Aorta (tissue), 5 donors: ENCODE measurements at regions not wholly inside any gene's neighbourhood (a gene's known extent, or its start where the extent isn't known, plus 50 kb on each side); places are given as distances from the start of the nearest gene placed in this dataset.

ENCODE experiments used
- ATAC-seq: fragments of 200-7000 bp; cut with Tn5 transposase; one replicate; pipeline ENCODE4 v1.9.1; 2022; ENCODE audit warnings: moderate library complexity; ENCODE audit not compliant: low FRiP score
- DNase-seq, 2 donors: peaks; one replicate each; pipeline ENCODE4 v3.0.0-alpha.2; 2020
- H3K27ac ChIP-seq, 2 donors: one replicate each; pipeline ENCODE4 v1.5.1; 2013; ENCODE audit warnings: low read length in 2 of 2, mild to moderate bottlenecking in 2 of 2, moderate library complexity in 2 of 2, control low read depth in 1 of 2, inconsistent platforms in 1 of 2, low read depth in 1 of 2
- H3K27me3 ChIP-seq, 2 donors: one replicate each; pipeline ENCODE4 v1.6.1; 2013; ENCODE audit warnings: control low read depth in 1 of 2, low read length in 1 of 2, mild to moderate bottlenecking in 1 of 2, moderate library complexity in 1 of 2; ENCODE audit not compliant: insufficient read depth in 2 of 2, control insufficient read depth in 1 of 2
- H3K36me3 ChIP-seq, 2 donors: one replicate each; pipeline ENCODE4 v1.6.1; 2013; ENCODE audit warnings: control low read depth in 1 of 2, low read length in 1 of 2, mild to moderate bottlenecking in 1 of 2; ENCODE audit not compliant: insufficient read depth in 2 of 2, control insufficient read depth in 1 of 2
- H3K4me1 ChIP-seq, 2 donors: one replicate each; pipeline ENCODE4 v1.6.1; 2013; ENCODE audit warnings: low read length in 2 of 2, control low read depth in 1 of 2, mild to moderate bottlenecking in 1 of 2, moderate library complexity in 1 of 2; ENCODE audit not compliant: insufficient read depth in 2 of 2, control insufficient read depth in 1 of 2
- H3K4me3 ChIP-seq, 2 donors: one replicate each; pipeline ENCODE4 v1.5.1; 2013; ENCODE audit warnings: low read length in 2 of 2, control low read depth in 1 of 2, mild to moderate bottlenecking in 1 of 2
- H3K9me3 ChIP-seq: one replicate; pipeline ENCODE4 v1.6.1; 2013; ENCODE audit warnings: mild to moderate bottlenecking, low read length; ENCODE audit not compliant: control insufficient read depth
- whole genome bisulfite sequencing, 2 donors: extraction: QIAGEN DNeasy Blood & Tissue Kit; methylation state at CpG; one replicate each; pipeline ENCODE4 v1.1.7; 2013; 5-methylcytosine and 5-hydroxymethylcytosine counted together
- intact Hi-C, 2 donors: fragments of 100-400 bp; cut with DNase I; formaldehyde crosslinking; loops; one replicate each; pipeline versions ENCODE4 v1.14.2 to v1.15.0; 2022
- donor health status: healthy with polysubstance abuse.
- donor health status: Bipolar disorder and iron deficiency.
- donor health status: DM: no; HTN: no; CAD: no.
- donor health status: DM: no; HTN: no; CAD: no.
- donor health status: DM: yes; HTN: yes; CAD: no.

GRCh38 chr16:9436175-9436574, 344.7 kb downstream of the HAPSTR1 start:
- no peaks in the 10 kb centered on the region for H3K27me3 ChIP-seq
- 87% methylated on average over 6 of the region's 6 CpGs for WGBS, 2 donors
- intact Hi-C loops, result no loop called here

DNA sequence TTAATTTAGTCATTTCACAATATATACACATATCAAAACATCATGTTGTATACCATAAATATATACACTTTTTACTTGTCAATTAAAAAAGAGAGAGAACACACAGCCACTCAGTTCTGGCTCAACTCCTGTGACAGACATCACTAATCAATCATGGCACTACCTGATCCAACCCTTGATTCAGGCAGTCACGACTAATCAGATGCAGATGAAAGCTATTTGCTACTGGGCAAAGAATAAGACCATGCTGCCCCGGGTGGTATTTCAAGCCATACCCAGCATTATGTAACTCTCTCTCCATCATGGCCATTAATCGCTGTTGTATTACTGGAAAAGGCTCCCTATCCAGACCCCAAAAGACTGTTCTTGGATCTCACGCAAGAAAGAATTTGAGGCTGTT, 345.7 kb downstream of the HAPSTR1 start:
- Histone ChIP-seq H3K4me1 (no peaks in the 10 kb centered on the region), H3K36me3 (no peaks in the 10 kb centered on the region), H3K27me3 (no peaks in the 10 kb centered on the region), H3K9me3 (peaks cover 3% of the 10 kb centered on the region), H3K27ac (no peak overlapping the region), H3K4me3 (no peak overlapping the region)
- WGBS, 2 donors, result 78 to 83% methylated on average over 4 of the region's 4 CpGs
- no peak for ATAC-seq
- intact Hi-C loops, result no loop called here
- no peak for DNase-seq

More at GRCh38 chr16:9436175-9436574, 344.7 kb downstream of the HAPSTR1 start:
- no peaks in the 10 kb centered on the region for H3K4me1 ChIP-seq
- peaks cover 3% of the 10 kb centered on the region for H3K9me3 ChIP-seq
- no peak overlapping the region for H3K27ac ChIP-seq
- no peak overlapping the region for H3K4me3 ChIP-seq
- DNase-seq, result no peak
- H3K36me3 ChIP-seq, result no peaks in the 10 kb centered on the region
- no peak for ATAC-seq

- Histone ChIP-seq H3K36me3 (no peaks in the 10 kb centered on the region), H3K27ac (no peak overlapping the region), H3K9me3 (peaks cover 3% of the 10 kb centered on the region), H3K4me1 (no peaks in the 10 kb centered on the region), H3K4me3 (no peak overlapping the region), H3K27me3 (no peaks in the 10 kb centered on the region)
- WGBS, 2 donors, result 79 to 100% methylated on average over 1 of the region's 1 CpG
- intact Hi-C loops, result no loop called here
- no peak for DNase-seq
- no peak for ATAC-seq
Observed at GRCh38 chr16:9438991-9439390, 347.5 kb downstream of the HAPSTR1 start.

DNA sequence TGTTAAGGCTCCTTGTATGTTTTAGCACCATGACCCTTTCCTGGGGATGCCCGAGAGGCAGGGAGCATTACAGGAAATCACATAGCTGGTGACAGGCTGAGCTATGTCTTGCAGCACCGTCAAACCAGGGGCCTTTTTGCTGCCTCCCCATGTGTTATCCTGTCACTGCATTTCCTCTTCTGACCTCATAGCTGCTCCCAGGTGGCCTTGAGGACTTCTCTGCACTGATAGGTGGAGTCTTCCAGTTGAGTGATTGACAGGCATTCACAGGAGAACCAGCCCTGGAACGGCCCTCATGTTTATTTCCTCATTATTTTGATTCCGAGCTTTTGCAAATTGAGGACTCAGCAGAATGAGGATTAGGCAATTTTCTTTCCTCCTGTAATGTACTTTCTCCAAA, 349.6 kb downstream of the HAPSTR1 start:
- no peak overlapping the region for H3K4me3 ChIP-seq
- peaks cover 3% of the 10 kb centered on the region for H3K9me3 ChIP-seq
- no peaks in the 10 kb centered on the region for H3K27me3 ChIP-seq
- H3K36me3 ChIP-seq, result no peaks in the 10 kb centered on the region
- DNase-seq (no peak), ATAC-seq (no peak)
- WGBS, 2 donors, result 11 to 20% methylated on average over 4 of the region's 4 CpGs
- intact Hi-C loops, result no loop called here
- H3K4me1 ChIP-seq, result no peaks in the 10 kb centered on the region
- H3K27ac ChIP-seq, result no peak overlapping the region

DNA sequence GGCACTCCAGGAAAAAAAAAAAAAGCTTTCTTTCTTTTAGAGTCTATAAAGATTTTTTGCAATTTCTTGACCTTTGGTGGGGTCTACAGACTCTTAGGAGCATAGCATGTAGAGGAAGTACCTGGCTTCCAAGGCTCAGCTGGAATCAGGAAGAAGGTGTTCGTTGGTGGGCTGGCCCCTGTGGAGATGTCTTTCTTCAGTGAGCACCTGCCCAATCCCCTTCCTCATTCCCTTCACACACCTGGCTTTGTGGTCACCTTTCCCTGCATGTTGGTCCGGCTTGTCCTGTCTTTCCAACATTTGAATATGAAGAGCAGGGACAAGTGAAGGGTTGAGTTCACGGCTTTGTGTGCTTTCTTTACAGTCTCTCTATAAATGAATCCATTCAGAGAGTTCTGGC, 352.4 kb downstream of the HAPSTR1 start:
- H3K4me3 ChIP-seq, result no peak overlapping the region
- DNase-seq, result no peak
- no peak overlapping the region for H3K27ac ChIP-seq
- no peaks in the 10 kb centered on the region for H3K27me3 ChIP-seq
- no peaks in the 10 kb centered on the region for H3K36me3 ChIP-seq
- no peak for ATAC-seq
- 44 to 60% methylated on average over 3 of the region's 3 CpGs for WGBS, 2 donors
- H3K9me3 ChIP-seq, result peaks cover 2% of the 10 kb centered on the region
- H3K4me1 ChIP-seq, result no peaks in the 10 kb centered on the region
- intact Hi-C loops, result no loop called here

DNA sequence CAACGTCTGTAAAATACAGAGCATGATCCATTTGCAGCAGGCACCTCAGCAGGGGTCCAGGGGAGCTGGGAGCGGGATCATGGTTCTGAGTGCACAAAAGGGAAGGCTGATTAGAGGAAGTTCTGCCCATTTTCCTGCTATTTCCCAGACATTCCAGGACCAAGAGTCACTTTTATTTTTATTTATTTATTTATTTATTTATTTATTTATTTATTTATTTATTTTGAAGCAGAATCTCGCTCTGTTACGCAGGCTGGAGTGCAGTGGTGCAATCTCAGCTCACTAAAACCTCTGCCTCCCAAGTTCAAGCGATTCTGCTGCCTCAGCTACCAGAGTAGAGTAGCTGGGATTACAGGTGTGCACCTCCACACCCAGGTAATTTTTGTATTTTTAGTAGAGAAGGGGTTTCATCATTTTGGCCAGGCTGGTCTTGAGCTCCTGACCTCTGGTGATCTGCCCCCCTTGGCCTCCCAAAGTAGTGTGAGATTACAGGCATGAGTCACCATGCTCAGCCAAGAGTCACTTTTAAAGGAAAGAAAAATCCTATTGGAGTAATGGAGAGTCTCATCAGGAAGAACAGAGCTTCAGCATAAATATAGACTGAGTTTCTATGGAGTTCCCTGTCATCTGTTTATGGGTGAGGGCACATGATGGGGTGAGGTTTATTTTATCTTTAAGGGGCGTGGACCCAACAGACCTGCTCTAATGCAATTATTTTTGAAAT, 355.2 kb downstream of the HAPSTR1 start:
- DNase-seq (no peak), ATAC-seq (no peak)
- no peaks in the 10 kb centered on the region for H3K36me3 ChIP-seq
- intact Hi-C loops, result no loop called here
- no peak overlapping the region for H3K27ac ChIP-seq
- no peak overlapping the region for H3K4me3 ChIP-seq
- WGBS, 2 donors, result 70 to 75% methylated on average over 6 of the region's 6 CpGs
- H3K27me3 ChIP-seq, result no peaks in the 10 kb centered on the region
- H3K9me3 ChIP-seq, result no peaks in the 10 kb centered on the region
- H3K4me1 ChIP-seq, result no peaks in the 10 kb centered on the region

DNA sequence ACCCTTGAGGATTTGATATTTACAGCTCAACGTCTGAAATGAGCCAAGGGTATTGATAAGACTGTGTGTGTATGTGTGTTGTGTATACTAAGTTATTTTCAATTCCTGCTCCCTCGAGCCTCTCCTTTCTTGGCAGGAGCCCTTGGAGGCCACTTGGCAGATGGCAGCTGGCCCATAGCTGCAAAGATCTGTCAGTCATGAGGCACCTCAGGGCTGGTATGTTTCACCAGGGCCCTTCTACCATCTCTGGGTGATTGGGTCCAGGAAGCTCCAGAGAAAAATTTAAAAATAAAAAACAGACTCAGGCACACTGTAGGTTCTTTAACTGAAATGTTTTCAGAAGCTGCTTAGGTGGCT, 355.7 kb downstream of the HAPSTR1 start:
- Histone ChIP-seq H3K9me3 (no peaks in the 10 kb centered on the region), H3K4me3 (no peak overlapping the region), H3K4me1 (no peaks in the 10 kb centered on the region), H3K27me3 (no peaks in the 10 kb centered on the region), H3K27ac (no peak overlapping the region), H3K36me3 (no peaks in the 10 kb centered on the region)
- ATAC-seq (no peak), DNase-seq (no peak)
- intact Hi-C loops, result no loop called here
- 4 to 5% methylated on average over 2 of the region's 2 CpGs for WGBS, 2 donors

DNA sequence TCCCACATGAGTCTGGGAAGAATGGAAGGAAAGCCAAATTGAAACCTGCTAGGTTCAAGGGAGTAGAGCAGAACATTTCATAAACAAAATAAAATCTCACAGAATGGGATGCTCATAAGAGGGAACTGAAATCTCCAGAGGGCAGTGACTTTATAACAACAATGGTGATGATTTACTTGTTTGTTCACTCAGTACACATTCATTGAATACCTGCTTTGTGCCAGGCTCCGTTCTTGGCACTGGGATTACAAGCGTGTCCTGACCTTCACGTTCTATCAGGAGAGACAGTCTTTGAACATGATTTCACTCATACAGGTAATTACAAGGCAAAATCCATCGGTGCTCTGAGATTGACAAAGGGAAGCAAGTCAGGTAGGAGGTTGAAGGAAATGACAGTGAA, 356.3 kb downstream of the HAPSTR1 start:
- whole genome bisulfite sequencing, 2 donors, result 79 to 85% methylated on average over 4 of the region's 4 CpGs
- Histone ChIP-seq H3K27ac (no peak overlapping the region), H3K4me1 (no peaks in the 10 kb centered on the region), H3K4me3 (no peak overlapping the region), H3K36me3 (no peaks in the 10 kb centered on the region), H3K9me3 (no peaks in the 10 kb centered on the region), H3K27me3 (no peaks in the 10 kb centered on the region)
- intact Hi-C loops, result no loop called here
- no peak for ATAC-seq
- no peak for DNase-seq

GRCh38 chr16:9449597-9449996, 358.2 kb downstream of the HAPSTR1 start:
- Histone ChIP-seq H3K9me3 (peaks cover 1% of the 10 kb centered on the region), H3K27me3 (no peaks in the 10 kb centered on the region), H3K36me3 (no peaks in the 10 kb centered on the region), H3K4me1 (no peaks in the 10 kb centered on the region), H3K4me3 (no peak overlapping the region), H3K27ac (no peak overlapping the region)
- 88 to 89% methylated on average over 3 of the region's 3 CpGs for WGBS, 2 donors
- intact Hi-C loops, result no loop called here
- no peak for DNase-seq
- ATAC-seq, result no peak
